Adrenal gland (tissue), 5 donors: ENCODE measurements at regions not wholly inside any gene's neighbourhood (a gene's known extent, or its start where the extent isn't known, plus 50 kb on each side); places are given as distances from the start of the nearest gene placed in this dataset.

Source experiments
- CTCF ChIP-seq, 6 experiments: fragments of 450-650 bp in 4 of 6; fragments of 200-600 bp in 2 of 6; sonication (generic) in 1 of 6; IDR thresholded peaks; 1 replicate in 5 of 6; 2 replicates in 1 of 6; pipeline versions ENCODE4 v1.5.1 to v1.8.0; 2016 to 2021; ENCODE audit warnings: antibody characterized with exemption in 6 of 6, mild to moderate bottlenecking in 2 of 6, moderate library complexity in 1 of 6
- POLR2A ChIP-seq, 2 donors: fragments of 450-650 bp; IDR thresholded peaks; one replicate each; pipeline ENCODE4 v1.6.1; 2017; ENCODE audit warnings: antibody characterized with exemption in 2 of 2, mild to moderate bottlenecking in 2 of 2, moderate library complexity in 1 of 2
- donor health status: DM: no; HTN: no; CAD: no.

GRCh38 chr3:5651351-5651750 lies 463.8 kb downstream of the EDEM1 start:
- TF ChIP-seq CTCF (IDR thresholded peaks at IDR 0.05) (no peak), POLR2A (IDR thresholded peaks at IDR 0.05) (no peak)
